ENCODE measurements at regions not wholly inside any gene's neighbourhood (a gene's known extent, or its start where the extent isn't known, plus 50 kb on each side); places are given as distances from the start of the nearest gene placed in this dataset.

GRCh38 chr7:71005109-71005508, 126.8 kb upstream of the GALNT17 start:
- Histone ChIP-seq H3K9me3 (peaks cover 4% of the 10 kb centered on the region in 2 donors), H3K36me3 (no peaks in the 10 kb centered on the region), H3K4me3 (no peak overlapping the region), H3K27ac (no peak overlapping the region), H3K27me3 (no peaks in the 10 kb centered on the region), H3K4me1 (no peaks in the 10 kb centered on the region)
- no peak for DNase-seq (ENCODE audit: low spot score)
- no peak for TF ChIP-seq CTCF (IDR thresholded peaks at IDR 0.05)

- Histone ChIP-seq H3K4me3 (no peak overlapping the region), H3K27me3 (no peaks in the 10 kb centered on the region), H3K27ac (no peak overlapping the region), H3K4me1 (no peaks in the 10 kb centered on the region), H3K36me3 (no peaks in the 10 kb centered on the region), H3K9me3 (no peaks in the 10 kb centered on the region)
- no peak for TF ChIP-seq CTCF (IDR thresholded peaks at IDR 0.05)
- no peak for DNase-seq (ENCODE audit: low spot score)
These were observed 122.3 kb upstream of the GALNT17 start for GRCh38 chr7:71009636-71010035.

- H3K9me3 ChIP-seq = no peaks in the 10 kb centered on the region
- H3K4me1 ChIP-seq = no peaks in the 10 kb centered on the region
- TF ChIP-seq CTCF (IDR thresholded peaks at IDR 0.05) = no peak
- H3K36me3 ChIP-seq = no peaks in the 10 kb centered on the region
- peak overlapping the region in 1 of 2 donors; percentile 24 for H3K27ac ChIP-seq
- H3K27me3 ChIP-seq = no peaks in the 10 kb centered on the region
- no peak overlapping the region for H3K4me3 ChIP-seq
- peak; percentile 60 for DNase-seq (ENCODE audit: low spot score)
These were observed 116.6 kb upstream of the GALNT17 start for GRCh38 chr7:71015252-71015900.

GRCh38 chr7:71016401-71016800, 115.5 kb upstream of the GALNT17 start:
- Histone ChIP-seq H3K27me3 (no peaks in the 10 kb centered on the region), H3K36me3 (no peaks in the 10 kb centered on the region), H3K9me3 (no peaks in the 10 kb centered on the region), H3K4me1 (no peaks in the 10 kb centered on the region), H3K27ac (peak overlapping the region in 1 of 2 donors; percentile 24), H3K4me3 (no peak overlapping the region)
- no peak for DNase-seq (ENCODE audit: low spot score)
- TF ChIP-seq CTCF (IDR thresholded peaks at IDR 0.05) = no peak

GRCh38 chr7:71017602-71018001, 114.3 kb upstream of the GALNT17 start:
- no peak for DNase-seq (ENCODE audit: low spot score)
- H3K4me3 ChIP-seq = no peak overlapping the region
- H3K27ac ChIP-seq = no peak overlapping the region
- no peaks in the 10 kb centered on the region for H3K36me3 ChIP-seq
- no peak for TF ChIP-seq CTCF (IDR thresholded peaks at IDR 0.05)
- no peaks in the 10 kb centered on the region for H3K4me1 ChIP-seq
- no peaks in the 10 kb centered on the region for H3K9me3 ChIP-seq
- H3K27me3 ChIP-seq = no peaks in the 10 kb centered on the region

- no peak for DNase-seq (ENCODE audit: low spot score)
- Histone ChIP-seq H3K9me3 (no peaks in the 10 kb centered on the region), H3K27ac (peak overlapping the region in 1 of 2 donors; percentile 17), H3K4me1 (no peaks in the 10 kb centered on the region), H3K27me3 (no peaks in the 10 kb centered on the region), H3K36me3 (no peaks in the 10 kb centered on the region), H3K4me3 (no peak overlapping the region)
- TF ChIP-seq CTCF (IDR thresholded peaks at IDR 0.05) = no peak
These were observed 112.2 kb upstream of the GALNT17 start for GRCh38 chr7:71019706-71020105.

Measured in right atrium auricular region (tissue), 2 donors.